ENCODE measurements at regions not wholly inside any gene's neighbourhood (a gene's known extent, or its start where the extent isn't known, plus 50 kb on each side); places are given as distances from the start of the nearest gene placed in this dataset.

DNA sequence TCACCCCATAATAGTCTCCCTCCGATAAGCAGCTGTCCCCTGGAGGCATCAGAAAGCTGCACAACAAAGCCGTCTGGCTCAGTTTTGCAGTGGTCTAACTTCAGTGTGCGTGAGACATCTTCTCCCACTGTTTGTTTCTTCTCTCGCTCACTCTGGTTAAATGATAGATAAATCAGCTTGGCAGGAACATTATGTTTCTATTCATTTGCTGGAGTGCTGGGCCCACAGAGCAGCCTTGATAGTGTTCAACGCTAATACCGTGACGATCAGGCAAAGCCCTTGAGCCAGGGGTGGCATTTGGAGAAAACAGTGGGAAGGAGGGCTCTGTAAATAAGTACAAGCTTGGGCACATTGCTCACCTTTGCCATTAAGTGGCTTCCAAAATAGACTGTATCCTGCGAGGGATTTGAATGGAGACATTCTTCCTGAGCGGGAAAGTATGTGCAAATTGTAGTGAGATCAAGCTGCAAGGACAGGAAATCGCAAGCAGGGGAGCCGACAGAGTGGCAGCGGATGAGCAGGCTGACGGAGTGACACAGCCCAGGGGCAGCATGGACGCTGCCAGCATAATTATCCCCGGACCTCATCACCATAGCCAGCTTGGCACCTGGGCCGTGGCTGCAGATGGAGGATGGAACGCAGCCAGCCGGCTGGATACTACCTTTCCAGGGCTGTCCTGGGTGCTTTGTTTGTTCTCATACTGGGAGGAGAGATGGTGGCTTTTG, 256.8 kb upstream of the FZD8 start:
- no peak for TF ChIP-seq MYC (IDR thresholded peaks at IDR 0.05; ENCODE audit: low read depth, low read length)
- TF ChIP-seq, protein P1, sequence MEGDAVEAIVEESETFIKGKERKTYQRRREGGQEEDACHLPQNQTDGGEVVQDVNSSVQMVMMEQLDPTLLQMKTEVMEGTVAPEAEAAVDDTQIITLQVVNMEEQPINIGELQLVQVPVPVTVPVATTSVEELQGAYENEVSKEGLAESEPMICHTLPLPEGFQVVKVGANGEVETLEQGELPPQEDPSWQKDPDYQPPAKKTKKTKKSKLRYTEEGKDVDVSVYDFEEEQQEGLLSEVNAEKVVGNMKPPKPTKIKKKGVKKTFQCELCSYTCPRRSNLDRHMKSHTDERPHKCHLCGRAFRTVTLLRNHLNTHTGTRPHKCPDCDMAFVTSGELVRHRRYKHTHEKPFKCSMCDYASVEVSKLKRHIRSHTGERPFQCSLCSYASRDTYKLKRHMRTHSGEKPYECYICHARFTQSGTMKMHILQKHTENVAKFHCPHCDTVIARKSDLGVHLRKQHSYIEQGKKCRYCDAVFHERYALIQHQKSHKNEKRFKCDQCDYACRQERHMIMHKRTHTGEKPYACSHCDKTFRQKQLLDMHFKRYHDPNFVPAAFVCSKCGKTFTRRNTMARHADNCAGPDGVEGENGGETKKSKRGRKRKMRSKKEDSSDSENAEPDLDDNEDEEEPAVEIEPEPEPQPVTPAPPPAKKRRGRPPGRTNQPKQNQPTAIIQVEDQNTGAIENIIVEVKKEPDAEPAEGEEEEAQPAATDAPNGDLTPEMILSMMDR (IDR thresholded peaks at IDR 0.05; ENCODE audit: low read depth, low read length) = no peak
- TF ChIP-seq POLR2A (IDR thresholded peaks at IDR 0.05; ENCODE audit: extremely low read depth, insufficient read length) = no peak
- TF ChIP-seq, protein P2, sequence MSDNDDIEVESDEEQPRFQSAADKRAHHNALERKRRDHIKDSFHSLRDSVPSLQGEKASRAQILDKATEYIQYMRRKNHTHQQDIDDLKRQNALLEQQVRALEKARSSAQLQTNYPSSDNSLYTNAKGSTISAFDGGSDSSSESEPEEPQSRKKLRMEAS (IDR thresholded peaks at IDR 0.05; ENCODE audit: low read depth, low read length) = no peak
- H3K4me3 ChIP-seq (ENCODE audit: low read depth, low read length) = no peak overlapping the region
- no peak for DNase-seq (ENCODE audit: low read depth)

DNA sequence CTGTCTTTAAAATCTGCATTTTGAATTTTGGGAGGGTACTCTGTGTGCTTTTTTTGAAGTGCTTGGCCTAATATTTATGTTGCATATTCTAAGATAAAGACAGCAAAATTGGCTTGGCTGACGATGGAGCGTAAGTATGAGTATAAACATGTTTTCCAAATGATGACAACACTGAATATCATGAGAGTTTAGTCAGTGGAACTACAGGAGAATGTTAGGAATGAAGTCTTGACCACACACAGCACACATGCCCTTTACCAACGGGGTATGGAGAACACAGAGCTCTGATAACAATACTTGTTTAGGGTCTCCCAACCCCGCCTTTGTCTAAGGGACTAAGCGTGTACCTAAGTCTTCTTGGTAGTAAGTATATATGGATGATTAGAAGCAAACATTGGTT, 253.9 kb upstream of the FZD8 start:
- H3K4me3 ChIP-seq (ENCODE audit: low read depth, low read length) = no peak overlapping the region
- DNase-seq (ENCODE audit: low read depth) = no peak
- TF ChIP-seq, protein P1 (IDR thresholded peaks at IDR 0.05; ENCODE audit: low read depth, low read length) = no peak
- TF ChIP-seq MYC (IDR thresholded peaks at IDR 0.05; ENCODE audit: low read depth, low read length) (no peak), POLR2A (IDR thresholded peaks at IDR 0.05; ENCODE audit: extremely low read depth, insufficient read length) (no peak)
- TF ChIP-seq, protein P2 (IDR thresholded peaks at IDR 0.05; ENCODE audit: low read depth, low read length) = no peak

DNA sequence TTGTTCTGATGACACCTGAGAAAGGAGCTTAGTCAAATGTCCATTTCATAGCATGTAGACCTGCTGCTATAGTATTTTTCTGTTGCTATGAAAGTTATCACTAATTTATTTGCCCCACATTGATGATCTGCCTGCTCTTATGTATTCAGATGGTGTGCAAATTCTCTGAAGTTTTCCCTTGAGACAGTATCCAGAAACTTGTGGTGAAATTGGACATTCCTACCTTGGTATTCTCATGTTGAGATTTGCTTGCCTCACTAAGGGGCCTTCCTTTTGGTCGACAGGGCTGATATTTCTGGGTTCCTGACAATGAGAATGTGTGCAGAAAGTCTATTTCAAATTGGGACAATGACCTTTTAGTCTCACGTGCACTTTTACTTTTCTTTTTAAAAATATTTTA, 253.2 kb upstream of the FZD8 start:
- no peak overlapping the region for H3K4me3 ChIP-seq (ENCODE audit: low read depth, low read length)
- TF ChIP-seq, protein P2 (IDR thresholded peaks at IDR 0.05; ENCODE audit: low read depth, low read length) = no peak
- TF ChIP-seq, protein P1 (IDR thresholded peaks at IDR 0.05; ENCODE audit: low read depth, low read length) = no peak
- no peak for TF ChIP-seq POLR2A (IDR thresholded peaks at IDR 0.05; ENCODE audit: extremely low read depth, insufficient read length)
- TF ChIP-seq MYC (IDR thresholded peaks at IDR 0.05; ENCODE audit: low read depth, low read length) = no peak
- DNase-seq (ENCODE audit: low read depth) = no peak

DNA sequence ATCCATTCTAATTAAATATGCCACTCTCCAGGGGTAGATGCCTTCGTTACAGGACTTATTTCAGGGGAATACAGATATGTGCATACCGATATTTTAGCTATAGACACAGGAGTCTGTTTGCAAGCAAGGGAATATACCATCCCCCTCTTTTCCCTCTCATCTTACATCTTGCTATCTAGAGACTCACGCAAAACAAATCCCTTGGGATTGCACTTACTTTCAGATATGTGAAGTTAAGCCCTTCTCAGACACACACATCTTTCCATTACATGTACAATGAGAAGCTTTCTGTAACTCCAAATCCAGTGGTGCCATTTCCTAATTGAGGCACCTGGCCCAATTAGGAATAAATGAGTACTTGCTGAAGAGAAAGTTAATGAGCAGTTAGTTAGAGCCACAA, 250.4 kb upstream of the FZD8 start:
- H3K4me3 ChIP-seq (ENCODE audit: low read depth, low read length) = no peak overlapping the region
- no peak for TF ChIP-seq POLR2A (IDR thresholded peaks at IDR 0.05; ENCODE audit: extremely low read depth, insufficient read length)
- TF ChIP-seq, protein P1 (IDR thresholded peaks at IDR 0.05; ENCODE audit: low read depth, low read length) = no peak
- no peak for TF ChIP-seq MYC (IDR thresholded peaks at IDR 0.05; ENCODE audit: low read depth, low read length)
- TF ChIP-seq, protein P2 (IDR thresholded peaks at IDR 0.05; ENCODE audit: low read depth, low read length) = no peak
- DNase-seq (ENCODE audit: low read depth) = no peak

DNA sequence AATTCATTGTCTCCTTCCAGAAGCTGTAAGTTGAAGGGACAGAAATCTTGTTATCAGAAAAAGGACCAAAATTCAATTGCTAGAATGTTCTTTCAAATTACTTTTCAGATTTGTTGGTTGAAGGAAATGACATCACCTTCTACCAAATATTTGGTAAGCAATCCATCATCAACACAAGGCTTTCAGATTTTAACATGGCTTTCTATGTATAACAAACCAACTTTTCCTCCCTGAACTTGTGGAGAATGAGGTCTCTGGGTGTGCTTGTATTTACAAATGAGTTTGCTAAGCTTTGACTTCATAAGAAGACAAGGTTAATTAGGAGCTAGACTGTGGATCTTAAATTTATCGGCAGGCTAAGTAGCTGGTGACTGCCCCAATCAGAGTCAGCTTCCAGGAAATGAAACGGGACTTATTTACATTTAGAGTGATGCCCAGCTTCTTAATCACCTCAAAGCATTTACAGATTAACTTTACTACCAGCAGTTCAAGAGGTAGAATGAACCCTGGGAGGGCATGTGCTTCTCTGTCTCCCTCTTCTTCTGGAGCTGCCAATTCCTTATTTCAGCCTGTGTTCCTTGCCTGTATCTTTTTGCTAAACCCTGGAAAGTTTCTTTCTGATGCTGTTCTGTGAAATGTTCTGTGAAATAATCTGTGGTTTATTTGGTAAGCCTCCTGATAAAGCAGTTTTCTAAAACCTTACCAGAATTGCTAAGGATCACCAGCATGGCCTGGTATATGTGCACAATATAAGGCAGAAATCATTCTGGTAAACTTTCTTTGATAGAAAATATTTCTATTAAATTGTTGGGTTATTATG, 248.8 kb upstream of the FZD8 start:
- TF ChIP-seq POLR2A (IDR thresholded peaks at IDR 0.05; ENCODE audit: extremely low read depth, insufficient read length) = no peak
- DNase-seq (ENCODE audit: low read depth) = no peak
- H3K4me3 ChIP-seq (ENCODE audit: low read depth, low read length) = no peak overlapping the region

DNA sequence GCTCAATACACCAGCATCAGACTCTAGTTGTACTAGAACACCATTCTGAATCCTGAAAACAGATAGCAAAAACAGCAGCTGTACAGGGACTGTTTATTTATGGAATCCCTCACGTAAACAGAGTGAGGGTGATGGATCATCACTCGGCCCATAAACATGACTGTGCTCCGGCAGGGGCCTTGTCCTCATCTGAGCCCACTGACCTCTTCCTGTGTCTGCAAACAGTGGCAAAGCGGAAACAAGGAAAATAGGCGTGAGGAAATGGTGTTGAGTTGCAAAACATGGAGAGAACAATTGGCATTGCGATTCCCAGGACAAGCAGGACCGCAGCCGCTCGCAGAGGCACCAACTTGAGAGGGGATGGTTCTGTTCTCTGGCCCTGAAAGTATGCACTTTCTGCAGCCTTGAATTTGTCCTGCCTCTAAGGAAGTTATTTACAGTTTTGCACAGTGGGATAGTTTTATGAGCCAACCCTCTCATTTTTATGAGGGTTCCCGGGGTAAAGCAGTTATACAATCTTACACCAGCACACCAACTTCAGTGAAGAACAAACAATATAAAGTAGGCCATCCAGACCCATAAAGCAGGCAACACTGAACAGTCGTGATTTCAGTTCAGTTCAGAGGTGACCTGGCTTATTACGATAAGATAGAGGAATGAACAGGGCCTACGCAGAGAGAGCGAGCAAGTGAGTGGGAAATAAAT, 248.0 kb upstream of the FZD8 start:
- H3K4me3 ChIP-seq (ENCODE audit: low read depth, low read length) = no peak overlapping the region
- TF ChIP-seq, protein P1 (IDR thresholded peaks at IDR 0.05; ENCODE audit: low read depth, low read length) = no peak
- TF ChIP-seq MYC (IDR thresholded peaks at IDR 0.05; ENCODE audit: low read depth, low read length) (no peak), POLR2A (IDR thresholded peaks at IDR 0.05; ENCODE audit: extremely low read depth, insufficient read length) (no peak)
- TF ChIP-seq, protein P2 (IDR thresholded peaks at IDR 0.05; ENCODE audit: low read depth, low read length) = no peak
- DNase-seq (ENCODE audit: low read depth) = no peak
